ENCODE measurements at regions not wholly inside any gene's neighbourhood (a gene's known extent, or its start where the extent isn't known, plus 50 kb on each side); places are given as distances from the start of the nearest gene placed in this dataset.
A peak's percentile ranks its signal among the peaks of the same experiment; 100 is the strongest.

DNA sequence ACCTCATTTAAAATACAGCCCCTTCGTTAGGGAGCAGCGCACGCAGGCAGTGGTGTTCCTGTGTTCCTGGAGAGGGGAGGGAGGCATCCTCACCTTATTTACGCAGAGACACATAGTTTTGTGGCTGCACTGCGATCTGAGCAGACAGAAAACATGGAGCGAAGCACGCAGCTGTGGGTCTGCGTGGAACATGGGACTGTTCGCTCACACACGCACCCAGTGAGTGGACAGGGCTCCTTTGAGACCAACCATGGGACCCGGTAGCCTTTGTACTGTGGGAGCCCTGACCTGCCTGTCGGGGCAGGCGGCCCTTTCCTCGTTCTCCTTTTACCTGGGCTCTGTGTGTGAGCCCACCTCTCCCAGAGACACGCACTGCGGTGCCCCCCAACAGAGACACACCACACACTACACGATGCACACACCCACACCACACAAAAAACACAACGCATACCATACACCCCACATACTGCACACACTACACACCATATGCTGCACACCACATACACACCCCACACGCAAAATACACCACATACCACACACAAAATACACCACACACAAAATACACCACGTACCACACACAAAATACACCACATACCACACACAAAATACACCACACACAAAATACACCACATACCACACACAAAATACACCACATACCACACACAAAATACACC, 1245.7 kb downstream of the BRD1 start:
- DNase-seq (peak in 1 of 3 donors; percentile 8), ATAC-seq (ENCODE audit: low read depth in 2 of 2) (no peak)
- Mint-ChIP-seq H3K4me3 (no peak overlapping the region), H3K27me3 (peaks cover 13% of the 10 kb centered on the region), H3K4me1 (no peaks in the 10 kb centered on the region), H3K27ac (peak overlapping the region in 1 of 3 donors; percentile 12), H3K9me3 (peaks cover 0 to 2% (median 0%) of the 10 kb centered on the region in 7 donors), H3K36me3 (no peaks in the 10 kb centered on the region)
- no peak overlapping the region for H3K27ac ChIP-seq (ENCODE audit: insufficient read depth, low read length, poor library complexity, severe bottlenecking)
- H3K4me1 ChIP-seq (ENCODE audit: control insufficient read depth, insufficient read depth, low read length, poor library complexity, severe bottlenecking) = no peaks in the 10 kb centered on the region
- H3K27me3 ChIP-seq (ENCODE audit: control insufficient read depth, insufficient read depth, low read length) = no peaks in the 10 kb centered on the region
- H3K36me3 ChIP-seq (ENCODE audit: control insufficient read depth, insufficient read depth, low read length) = no peaks in the 10 kb centered on the region
- H3K4me3 ChIP-seq (ENCODE audit: low read depth, low read length) = no peak overlapping the region
- H3K9me3 ChIP-seq (ENCODE audit: control insufficient read depth in 2 of 2, low read length in 2 of 2) = no peaks in the 10 kb centered on the region

GRCh38 chr22:48581205-48581766, 1246.4 kb downstream of the BRD1 start:
- no peaks in the 10 kb centered on the region for H3K9me3 ChIP-seq (ENCODE audit: control insufficient read depth in 2 of 2, low read length in 2 of 2)
- H3K9me3 Mint-ChIP-seq = peaks cover 0 to 2% (median 0%) of the 10 kb centered on the region in 7 donors
- DNase-seq (peak in 1 of 3 donors; percentile 2), ATAC-seq (ENCODE audit: low read depth in 2 of 2) (no peak)
- H3K36me3 ChIP-seq (ENCODE audit: control insufficient read depth, insufficient read depth, low read length) = no peaks in the 10 kb centered on the region
- H3K27me3 Mint-ChIP-seq = peaks cover 13% of the 10 kb centered on the region
- no peak overlapping the region for H3K4me3 ChIP-seq (ENCODE audit: low read depth, low read length)
- H3K27ac Mint-ChIP-seq = no peak overlapping the region
- H3K27ac ChIP-seq (ENCODE audit: insufficient read depth, low read length, poor library complexity, severe bottlenecking) = no peak overlapping the region
- no peak overlapping the region for H3K4me3 Mint-ChIP-seq
- H3K27me3 ChIP-seq (ENCODE audit: control insufficient read depth, insufficient read depth, low read length) = no peaks in the 10 kb centered on the region
- no peaks in the 10 kb centered on the region for H3K4me1 ChIP-seq (ENCODE audit: control insufficient read depth, insufficient read depth, low read length, poor library complexity, severe bottlenecking)
- no peaks in the 10 kb centered on the region for H3K36me3 Mint-ChIP-seq
- no peaks in the 10 kb centered on the region for H3K4me1 Mint-ChIP-seq

DNA sequence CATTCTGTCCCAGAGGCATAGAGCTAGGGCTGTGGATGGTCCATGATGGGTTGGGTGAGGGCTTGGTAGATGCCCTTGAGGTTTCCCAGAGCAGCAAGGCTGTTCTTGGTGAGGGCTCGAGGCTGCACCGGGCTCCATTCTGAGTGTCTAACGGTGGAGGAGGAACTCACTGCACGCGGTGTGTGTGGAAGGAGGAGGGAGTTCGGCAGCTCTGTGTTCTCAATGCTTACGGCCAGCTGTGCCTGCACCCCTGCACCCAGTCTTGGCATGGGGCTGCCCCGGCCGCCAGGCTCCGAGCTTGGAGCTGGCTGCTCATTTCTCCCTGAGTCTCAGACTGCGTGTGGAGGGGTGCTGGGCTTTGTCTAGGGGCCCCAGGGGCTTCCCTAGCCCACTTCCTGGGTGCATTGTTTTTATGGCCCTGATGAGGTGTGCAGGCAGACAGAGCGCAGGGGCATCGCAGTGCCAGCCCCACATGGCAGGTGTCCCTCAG, 1247.1 kb downstream of the BRD1 start:
- DNase-seq (no peak), ATAC-seq (ENCODE audit: low read depth in 2 of 2) (no peak)
- peaks cover 0 to 2% (median 0%) of the 10 kb centered on the region in 7 donors for H3K9me3 Mint-ChIP-seq
- peaks cover 13% of the 10 kb centered on the region for H3K27me3 Mint-ChIP-seq
- Histone ChIP-seq H3K4me3 (ENCODE audit: low read depth, low read length) (no peak overlapping the region), H3K27ac (ENCODE audit: insufficient read depth, low read length, poor library complexity, severe bottlenecking) (no peak overlapping the region), H3K27me3 (ENCODE audit: control insufficient read depth, insufficient read depth, low read length) (no peaks in the 10 kb centered on the region), H3K36me3 (ENCODE audit: control insufficient read depth, insufficient read depth, low read length) (no peaks in the 10 kb centered on the region), H3K9me3 (ENCODE audit: control insufficient read depth in 2 of 2, low read length in 2 of 2) (no peaks in the 10 kb centered on the region), H3K4me1 (ENCODE audit: control insufficient read depth, insufficient read depth, low read length, poor library complexity, severe bottlenecking) (no peaks in the 10 kb centered on the region)
- no peaks in the 10 kb centered on the region for H3K36me3 Mint-ChIP-seq
- H3K4me1 Mint-ChIP-seq = no peaks in the 10 kb centered on the region
- no peak overlapping the region for H3K4me3 Mint-ChIP-seq
- no peak overlapping the region for H3K27ac Mint-ChIP-seq

DNA sequence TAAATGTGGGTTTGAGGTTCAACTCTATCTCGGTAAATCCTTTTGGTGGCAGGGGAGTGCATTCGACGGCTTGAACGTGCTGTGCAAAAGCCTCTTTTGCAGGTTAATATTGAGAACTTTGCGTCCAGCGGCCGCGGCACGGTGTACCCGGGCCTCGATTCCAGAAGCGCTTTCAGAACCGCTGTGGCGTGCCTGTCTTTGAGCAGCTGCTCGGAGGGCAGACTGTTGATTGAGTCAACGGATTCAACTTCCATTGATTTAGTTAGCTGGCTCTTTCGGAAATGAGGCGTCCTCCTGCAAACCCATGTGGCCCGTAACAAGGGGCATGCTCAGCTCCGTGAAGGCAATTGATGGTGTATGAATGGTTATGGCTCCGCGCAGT, 1247.8 kb downstream of the BRD1 start:
- H3K36me3 ChIP-seq (ENCODE audit: control insufficient read depth, insufficient read depth, low read length) = no peaks in the 10 kb centered on the region
- H3K4me1 ChIP-seq (ENCODE audit: control insufficient read depth, insufficient read depth, low read length, poor library complexity, severe bottlenecking) = no peaks in the 10 kb centered on the region
- no peak overlapping the region for H3K27ac Mint-ChIP-seq
- H3K4me3 Mint-ChIP-seq = no peak overlapping the region
- ATAC-seq (ENCODE audit: low read depth in 2 of 2) = no peak
- H3K36me3 Mint-ChIP-seq = no peaks in the 10 kb centered on the region
- no peaks in the 10 kb centered on the region for H3K9me3 ChIP-seq (ENCODE audit: control insufficient read depth in 2 of 2, low read length in 2 of 2)
- H3K27me3 Mint-ChIP-seq = peaks cover 13% of the 10 kb centered on the region
- H3K4me1 Mint-ChIP-seq = no peaks in the 10 kb centered on the region
- no peak overlapping the region for H3K4me3 ChIP-seq (ENCODE audit: low read depth, low read length)
- H3K9me3 Mint-ChIP-seq = peaks cover 0 to 2% (median 0%) of the 10 kb centered on the region in 7 donors
- no peak overlapping the region for H3K27ac ChIP-seq (ENCODE audit: insufficient read depth, low read length, poor library complexity, severe bottlenecking)
- no peaks in the 10 kb centered on the region for H3K27me3 ChIP-seq (ENCODE audit: control insufficient read depth, insufficient read depth, low read length)
- DNase-seq = no peak

DNA sequence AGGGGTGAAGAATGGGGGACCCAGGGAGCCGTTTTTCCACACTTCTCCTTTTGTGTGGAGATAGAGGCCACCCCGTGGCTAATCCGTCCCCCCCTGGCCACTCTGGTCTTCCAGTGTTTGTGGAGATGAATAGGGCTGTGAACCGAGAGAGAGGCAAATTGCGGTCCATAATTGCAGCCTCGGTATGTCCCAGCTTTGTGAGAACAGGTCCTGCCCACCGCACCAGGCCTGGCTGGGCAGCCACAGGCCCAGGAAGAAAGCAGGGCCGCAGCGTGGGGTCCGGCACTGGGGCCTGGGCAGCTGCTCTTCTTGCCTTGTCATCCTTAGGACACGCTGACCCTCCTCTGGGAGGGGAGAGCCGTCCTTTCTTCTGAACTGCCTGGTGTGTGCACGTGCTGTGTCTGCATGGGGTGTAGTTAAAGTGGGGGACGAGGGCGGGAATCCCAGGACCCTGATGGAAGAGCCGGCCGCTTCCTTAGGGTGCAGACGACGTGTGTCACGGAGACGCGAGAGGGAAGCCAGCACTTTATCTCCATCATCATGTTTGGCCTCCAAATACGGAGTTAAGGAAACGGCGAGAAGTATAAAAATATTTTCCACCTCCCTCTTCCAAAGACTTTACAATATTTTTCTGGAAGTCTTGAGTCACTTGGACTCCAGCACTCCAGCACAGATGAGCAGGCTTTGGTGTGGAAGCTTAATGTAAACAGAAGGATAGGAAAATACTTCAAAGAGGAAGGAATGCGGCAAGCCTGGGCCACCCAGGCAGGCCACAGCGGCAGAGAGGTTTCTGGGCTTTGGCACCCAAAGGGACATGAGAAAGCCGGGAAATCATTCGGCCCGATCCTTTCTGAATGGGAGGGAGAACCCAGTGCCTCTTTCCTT, 1248.4 kb downstream of the BRD1 start:
- no peaks in the 10 kb centered on the region for H3K4me1 Mint-ChIP-seq
- Histone ChIP-seq H3K27me3 (ENCODE audit: control insufficient read depth, insufficient read depth, low read length) (no peaks in the 10 kb centered on the region), H3K9me3 (ENCODE audit: control insufficient read depth in 2 of 2, low read length in 2 of 2) (no peaks in the 10 kb centered on the region), H3K4me1 (ENCODE audit: control insufficient read depth, insufficient read depth, low read length, poor library complexity, severe bottlenecking) (no peaks in the 10 kb centered on the region), H3K27ac (ENCODE audit: insufficient read depth, low read length, poor library complexity, severe bottlenecking) (no peak overlapping the region), H3K4me3 (ENCODE audit: low read depth, low read length) (no peak overlapping the region), H3K36me3 (ENCODE audit: control insufficient read depth, insufficient read depth, low read length) (no peaks in the 10 kb centered on the region)
- no peak overlapping the region for H3K27ac Mint-ChIP-seq
- ATAC-seq (ENCODE audit: low read depth in 2 of 2) = no peak
- no peak for DNase-seq
- no peak overlapping the region for H3K4me3 Mint-ChIP-seq
- H3K9me3 Mint-ChIP-seq = peaks cover 0 to 2% (median 0%) of the 10 kb centered on the region in 7 donors
- H3K27me3 Mint-ChIP-seq = peaks cover 18% of the 10 kb centered on the region
- no peaks in the 10 kb centered on the region for H3K36me3 Mint-ChIP-seq

DNA sequence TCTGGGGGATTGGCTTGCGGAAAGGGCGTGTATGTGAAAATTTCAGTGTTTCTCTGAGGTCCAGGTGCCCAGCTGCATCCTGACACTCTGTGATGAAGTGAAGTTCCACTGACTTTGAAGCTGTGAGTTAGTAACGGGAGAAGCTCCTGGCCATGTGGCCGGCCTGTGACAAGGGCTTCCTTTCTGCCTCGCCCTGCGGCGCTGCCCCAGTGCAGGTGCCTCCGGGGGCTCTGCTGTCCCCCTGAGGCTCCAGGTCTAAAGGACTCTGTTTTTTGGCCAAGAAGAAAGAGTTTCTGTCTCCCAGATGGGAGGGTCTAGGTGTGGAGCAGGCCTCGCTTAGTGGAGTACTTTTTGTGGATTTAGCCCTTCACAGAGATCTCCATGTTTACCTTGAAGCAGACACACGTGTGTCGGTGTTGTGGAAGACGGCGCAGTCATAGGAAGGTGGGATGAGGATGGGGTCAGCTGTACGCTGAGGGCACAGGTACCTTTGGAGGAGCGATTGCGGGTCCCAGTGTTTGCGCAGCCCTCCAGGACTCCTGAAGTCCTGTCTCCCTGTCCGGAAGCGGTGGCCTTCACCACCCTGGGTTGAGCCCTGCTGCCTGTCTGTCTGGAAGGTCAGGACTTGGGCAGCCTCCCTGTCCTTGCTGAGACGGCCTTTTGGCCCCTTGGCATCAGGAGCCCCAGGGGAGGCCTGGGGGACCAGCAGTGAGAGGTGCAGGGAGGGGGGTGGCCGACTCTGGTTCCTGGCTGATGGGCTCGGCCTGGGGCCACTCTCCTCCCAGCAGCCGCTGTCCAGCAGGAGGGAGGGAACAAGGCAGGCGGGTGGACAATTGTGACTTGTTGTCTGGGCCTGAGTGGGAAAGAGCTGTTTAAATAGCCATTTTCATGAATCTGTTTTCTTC, 1249.3 kb downstream of the BRD1 start:
- H3K9me3 Mint-ChIP-seq = peaks cover 0 to 2% (median 0%) of the 10 kb centered on the region in 7 donors

GRCh38 chr22:48577691-48578090, 1250.0 kb downstream of the BRD1 start:
- Histone ChIP-seq H3K4me3 (ENCODE audit: low read depth, low read length) (no peak overlapping the region), H3K27me3 (ENCODE audit: control insufficient read depth, insufficient read depth, low read length) (no peaks in the 10 kb centered on the region), H3K4me1 (ENCODE audit: control insufficient read depth, insufficient read depth, low read length, poor library complexity, severe bottlenecking) (no peaks in the 10 kb centered on the region), H3K36me3 (ENCODE audit: control insufficient read depth, insufficient read depth, low read length) (no peaks in the 10 kb centered on the region), H3K9me3 (ENCODE audit: control insufficient read depth in 2 of 2, low read length in 2 of 2) (no peaks in the 10 kb centered on the region), H3K27ac (ENCODE audit: insufficient read depth, low read length, poor library complexity, severe bottlenecking) (no peak overlapping the region)
- no peak for DNase-seq
- H3K4me1 Mint-ChIP-seq = no peaks in the 10 kb centered on the region
- peaks cover 23% of the 10 kb centered on the region for H3K27me3 Mint-ChIP-seq
- peak overlapping the region in 1 of 4 donors; percentile 29 for H3K4me3 Mint-ChIP-seq
- H3K36me3 Mint-ChIP-seq = no peaks in the 10 kb centered on the region
- peaks cover 0 to 2% (median 0%) of the 10 kb centered on the region in 7 donors for H3K9me3 Mint-ChIP-seq
- ATAC-seq (ENCODE audit: low read depth in 2 of 2) = no peak
- H3K27ac Mint-ChIP-seq = no peak overlapping the region

More for the DNA sequence above, 1249.3 kb downstream of the BRD1 start:
- Histone ChIP-seq H3K4me3 (ENCODE audit: low read depth, low read length) (no peak overlapping the region), H3K4me1 (ENCODE audit: control insufficient read depth, insufficient read depth, low read length, poor library complexity, severe bottlenecking) (no peaks in the 10 kb centered on the region), H3K27ac (ENCODE audit: insufficient read depth, low read length, poor library complexity, severe bottlenecking) (no peak overlapping the region), H3K27me3 (ENCODE audit: control insufficient read depth, insufficient read depth, low read length) (no peaks in the 10 kb centered on the region), H3K36me3 (ENCODE audit: control insufficient read depth, insufficient read depth, low read length) (no peaks in the 10 kb centered on the region), H3K9me3 (ENCODE audit: control insufficient read depth in 2 of 2, low read length in 2 of 2) (no peaks in the 10 kb centered on the region)
- DNase-seq = no peak
- H3K4me3 Mint-ChIP-seq = peak overlapping the region in 2 of 4 donors; percentile 21 to 59
- ATAC-seq (ENCODE audit: low read depth in 2 of 2) = no peak
- peaks cover 23% of the 10 kb centered on the region for H3K27me3 Mint-ChIP-seq
- H3K4me1 Mint-ChIP-seq = no peaks in the 10 kb centered on the region
- no peak overlapping the region for H3K27ac Mint-ChIP-seq
- no peaks in the 10 kb centered on the region for H3K36me3 Mint-ChIP-seq
